Upper lobe of right lung (tissue), 1 donor: ENCODE measurements at regions not wholly inside any gene's neighbourhood (a gene's known extent, or its start where the extent isn't known, plus 50 kb on each side); places are given as distances from the start of the nearest gene placed in this dataset.

ENCODE experiments used
- ATAC-seq: fragments of 200-7000 bp; cut with Tn5 transposase; one replicate; pipeline ENCODE4 v1.9.1; 2020; ENCODE audit warnings: mild to moderate bottlenecking, moderate library complexity
- DNase-seq: peaks from one replicate; pipeline ENCODE4 v3.0.0-alpha.2; 2020
- H3K27ac ChIP-seq: fragments of 200-600 bp; one replicate; pipeline ENCODE4 v1.8.0; 2022
- H3K27me3 ChIP-seq: fragments of 200-600 bp; one replicate; pipeline ENCODE4 v1.8.0; 2022; ENCODE audit warnings: mild to moderate bottlenecking
- H3K36me3 ChIP-seq: fragments of 200-600 bp; one replicate; pipeline ENCODE4 v1.8.0; 2022
- H3K4me1 ChIP-seq: fragments of 200-600 bp; one replicate; pipeline ENCODE4 v1.8.0; 2022
- H3K4me3 ChIP-seq: fragments of 200-600 bp; one replicate; pipeline ENCODE4 v1.8.0; 2022; ENCODE audit warnings: mild to moderate bottlenecking
- H3K9me3 ChIP-seq: fragments of 200-600 bp; one replicate; pipeline ENCODE4 v1.8.0; 2022
- intact Hi-C: fragments of 100-400 bp; cut with DNase I; formaldehyde crosslinking; loops from one replicate; pipeline ENCODE4 v1.11.0; 2022
- TF ChIP-seq, protein P1 (sequence below): fragments of 200-600 bp; IDR thresholded peaks from one replicate; pipeline ENCODE4 v1.8.0; 2022; ENCODE audit warnings: antibody characterized with exemption
- donor health status: DM: no; HTN: yes; CAD: no; lungs with severe emphysema.

- Histone ChIP-seq H3K27me3 (no peaks in the 10 kb centered on the region), H3K9me3 (no peaks in the 10 kb centered on the region), H3K27ac (no peak overlapping the region), H3K36me3 (no peaks in the 10 kb centered on the region), H3K4me3 (peak overlapping the region; percentile 14), H3K4me1 (peaks cover 5% of the 10 kb centered on the region)
- intact Hi-C loops = no loop called here
- ATAC-seq (peak; percentile 92), DNase-seq (no peak)
- TF ChIP-seq, protein P1, sequence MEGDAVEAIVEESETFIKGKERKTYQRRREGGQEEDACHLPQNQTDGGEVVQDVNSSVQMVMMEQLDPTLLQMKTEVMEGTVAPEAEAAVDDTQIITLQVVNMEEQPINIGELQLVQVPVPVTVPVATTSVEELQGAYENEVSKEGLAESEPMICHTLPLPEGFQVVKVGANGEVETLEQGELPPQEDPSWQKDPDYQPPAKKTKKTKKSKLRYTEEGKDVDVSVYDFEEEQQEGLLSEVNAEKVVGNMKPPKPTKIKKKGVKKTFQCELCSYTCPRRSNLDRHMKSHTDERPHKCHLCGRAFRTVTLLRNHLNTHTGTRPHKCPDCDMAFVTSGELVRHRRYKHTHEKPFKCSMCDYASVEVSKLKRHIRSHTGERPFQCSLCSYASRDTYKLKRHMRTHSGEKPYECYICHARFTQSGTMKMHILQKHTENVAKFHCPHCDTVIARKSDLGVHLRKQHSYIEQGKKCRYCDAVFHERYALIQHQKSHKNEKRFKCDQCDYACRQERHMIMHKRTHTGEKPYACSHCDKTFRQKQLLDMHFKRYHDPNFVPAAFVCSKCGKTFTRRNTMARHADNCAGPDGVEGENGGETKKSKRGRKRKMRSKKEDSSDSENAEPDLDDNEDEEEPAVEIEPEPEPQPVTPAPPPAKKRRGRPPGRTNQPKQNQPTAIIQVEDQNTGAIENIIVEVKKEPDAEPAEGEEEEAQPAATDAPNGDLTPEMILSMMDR = peak; percentile 84
Observed at GRCh38 chr5:158074992-158075769, 216.2 kb upstream of the CLINT1 start.

DNA sequence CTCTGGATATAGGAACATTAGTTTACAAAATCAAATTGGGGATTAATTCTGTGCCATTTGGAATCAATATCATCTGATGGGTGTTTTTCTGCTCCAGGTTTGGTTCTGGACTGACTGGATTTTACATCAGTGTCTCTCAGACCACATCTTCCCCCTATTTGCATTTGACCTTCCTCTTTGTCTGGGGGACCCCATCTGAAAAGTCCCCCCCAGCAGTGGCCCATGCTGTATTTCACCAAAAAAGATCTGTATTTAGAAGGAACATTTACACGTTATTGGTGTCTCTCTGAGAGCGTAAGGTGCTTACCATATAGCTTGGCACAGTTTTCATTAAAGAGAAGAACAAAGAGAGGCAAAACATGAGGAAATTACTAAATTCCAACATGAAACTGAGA, 215.6 kb upstream of the CLINT1 start:
- DNase-seq = no peak
- no peak for ATAC-seq
- H3K4me3 ChIP-seq = no peak overlapping the region
- H3K4me1 ChIP-seq = peaks cover 5% of the 10 kb centered on the region
- no peaks in the 10 kb centered on the region for H3K27me3 ChIP-seq
- H3K36me3 ChIP-seq = no peaks in the 10 kb centered on the region
- no peak overlapping the region for H3K27ac ChIP-seq
- intact Hi-C loops = no loop called here
- TF ChIP-seq, protein P1 = no peak
- H3K9me3 ChIP-seq = no peaks in the 10 kb centered on the region

- intact Hi-C loops = no loop called here
- DNase-seq = no peak
- Histone ChIP-seq H3K27ac (no peak overlapping the region), H3K4me1 (peaks cover 4% of the 10 kb centered on the region), H3K36me3 (no peaks in the 10 kb centered on the region), H3K9me3 (no peaks in the 10 kb centered on the region), H3K27me3 (no peaks in the 10 kb centered on the region), H3K4me3 (no peak overlapping the region)
- TF ChIP-seq, protein P1 = no peak
- ATAC-seq = no peak
Observed at GRCh38 chr5:158070859-158071258, 211.9 kb upstream of the CLINT1 start.

DNA sequence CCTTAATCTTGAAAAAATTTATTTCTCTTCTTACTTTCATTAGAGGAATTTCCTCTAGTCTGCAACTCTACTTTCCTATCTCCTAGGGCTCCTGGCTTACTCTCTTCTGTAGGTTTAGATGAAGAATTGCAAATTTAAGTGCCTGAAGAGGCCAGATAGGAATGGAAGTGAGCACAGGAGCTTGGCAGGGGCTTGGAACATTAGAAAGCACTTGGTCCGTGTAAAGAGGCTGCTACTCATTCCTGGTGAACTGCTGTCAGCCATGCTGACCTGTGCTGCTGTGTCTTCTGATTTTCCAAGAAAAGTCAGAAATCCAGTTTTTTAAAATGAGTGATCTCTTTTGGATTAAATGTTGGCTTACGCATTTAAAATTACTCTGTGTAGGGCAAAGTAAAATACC, 210.9 kb upstream of the CLINT1 start:
- ATAC-seq = no peak
- no peak for DNase-seq
- TF ChIP-seq, protein P1 = no peak
- Histone ChIP-seq H3K4me3 (no peak overlapping the region), H3K27ac (no peak overlapping the region), H3K36me3 (no peaks in the 10 kb centered on the region), H3K27me3 (no peaks in the 10 kb centered on the region), H3K4me1 (peaks cover 7% of the 10 kb centered on the region), H3K9me3 (no peaks in the 10 kb centered on the region)
- intact Hi-C loops = no loop called here

DNA sequence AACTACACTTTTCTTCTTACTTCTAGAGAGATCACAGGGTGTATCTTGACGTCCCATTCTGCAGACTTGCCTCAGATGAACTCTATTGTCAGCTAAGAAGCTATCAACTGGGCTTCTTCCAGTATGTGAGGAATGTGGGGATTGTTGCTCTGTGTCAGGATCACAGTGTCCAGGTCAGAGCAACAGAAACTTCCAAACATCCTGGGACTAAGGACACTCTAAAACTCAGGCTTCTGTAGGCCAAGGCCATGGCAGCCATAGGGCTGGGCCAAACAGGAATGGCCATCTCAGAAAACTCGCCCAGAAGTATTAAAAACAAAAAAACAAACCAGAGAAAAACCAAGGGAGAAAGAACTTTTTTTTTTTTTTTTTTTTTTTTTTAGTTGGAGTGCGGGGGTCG, 210.0 kb upstream of the CLINT1 start:
- H3K9me3 ChIP-seq = no peaks in the 10 kb centered on the region
- H3K36me3 ChIP-seq = no peaks in the 10 kb centered on the region
- H3K4me3 ChIP-seq = no peak overlapping the region
- peaks cover 7% of the 10 kb centered on the region for H3K4me1 ChIP-seq
- intact Hi-C loops = no loop called here
- H3K27ac ChIP-seq = no peak overlapping the region
- TF ChIP-seq, protein P1 = no peak
- DNase-seq (no peak), ATAC-seq (no peak)
- H3K27me3 ChIP-seq = no peaks in the 10 kb centered on the region
